ENCODE measurements at regions not wholly inside any gene's neighbourhood (a gene's known extent, or its start where the extent isn't known, plus 50 kb on each side); places are given as distances from the start of the nearest gene placed in this dataset.

- TF ChIP-seq CTCF (IDR thresholded peaks at IDR 0.05), result no peak
- 89% methylated on average over 12 of the region's 21 CpGs for WGBS (ENCODE audit: insufficient coverage)
These were observed 235.6 kb downstream of the NPHP4 start for GRCh38 chr1:5756434-5757186.

GRCh38 chr1:5755552-5756125 lies 236.6 kb downstream of the NPHP4 start:
- H3K9ac ChIP-seq (ENCODE audit: insufficient read depth, low read length, poor library complexity, severe bottlenecking), result no peak overlapping the region
- no peaks in the 10 kb centered on the region for H3K27me3 ChIP-seq (ENCODE audit: control insufficient read depth in 2 of 2, insufficient read depth in 2 of 2, low read length in 2 of 2)
- no peak for TF ChIP-seq CTCF (IDR thresholded peaks at IDR 0.05)
- no peak overlapping the region for H3K4me3 ChIP-seq (replicated peaks in 1 of 3; ENCODE audit: low read depth in 2 of 3, low read length in 3 of 3)
- WGBS (ENCODE audit: insufficient coverage), result 84% methylated on average over 11 of the region's 16 CpGs
- no peak for DNase-seq
- no peaks in the 10 kb centered on the region for H4K20me1 ChIP-seq (ENCODE audit: insufficient read depth, low read length)
- Mint-ChIP-seq H3K27me3 (ENCODE audit: low read depth in 3 of 3) (peaks cover 1 to 7% (median 3%) of the 10 kb centered on the region in 3 donors), H3K36me3 (no peaks in the 10 kb centered on the region), H3K4me1 (no peaks in the 10 kb centered on the region), H3K9me3 (peaks cover 2 to 6% (median 5%) of the 10 kb centered on the region in 7 donors), H3K4me3 (no peak overlapping the region), H3K27ac (no peak overlapping the region)
- no peak overlapping the region for H3K4me2 ChIP-seq (replicated peaks; ENCODE audit: extremely low read depth, low read length, poor library complexity, severe bottlenecking)
- no peaks in the 10 kb centered on the region for H3K4me1 ChIP-seq (ENCODE audit: control insufficient read depth in 1 of 2, insufficient read depth in 2 of 2, low read length in 2 of 2)
- H3K9me3 ChIP-seq (replicated peaks in 1 of 2; ENCODE audit: control insufficient read depth in 1 of 2, insufficient read depth in 1 of 2, low read length in 2 of 2), result peaks cover 0 to 3% of the 10 kb centered on the region in 2 donors
- intact Hi-C loops (cut with micrococcal nuclease), result no loop called here
- no peak overlapping the region for H2AFZ ChIP-seq (ENCODE audit: insufficient read depth, low read depth, low read length, poor library complexity, severe bottlenecking)
- H3K27ac ChIP-seq (ENCODE audit: low read depth in 1 of 2, low read length in 2 of 2), result no peak overlapping the region
- H3K36me3 ChIP-seq (replicated peaks in 1 of 2; ENCODE audit: control insufficient read depth in 1 of 2, insufficient read depth in 2 of 2, low read length in 2 of 2), result no peaks in the 10 kb centered on the region
- no peaks in the 10 kb centered on the region for H3K79me2 ChIP-seq (ENCODE audit: insufficient read depth, low read length)

More at GRCh38 chr1:5756434-5757186, 235.6 kb downstream of the NPHP4 start:
- Mint-ChIP-seq H3K9me3 (peaks cover 2 to 9% (median 5%) of the 10 kb centered on the region in 7 donors), H3K27ac (no peak overlapping the region), H3K27me3 (ENCODE audit: low read depth in 3 of 3) (peaks cover 1 to 7% (median 3%) of the 10 kb centered on the region in 3 donors), H3K36me3 (no peaks in the 10 kb centered on the region), H3K4me1 (no peaks in the 10 kb centered on the region), H3K4me3 (no peak overlapping the region)
- Histone ChIP-seq H3K4me3 (replicated peaks in 1 of 3; ENCODE audit: low read depth in 2 of 3, low read length in 3 of 3) (no peak overlapping the region), H3K9ac (ENCODE audit: insufficient read depth, low read length, poor library complexity, severe bottlenecking) (no peak overlapping the region), H3K27me3 (ENCODE audit: control insufficient read depth in 2 of 2, insufficient read depth in 2 of 2, low read length in 2 of 2) (no peaks in the 10 kb centered on the region), H3K27ac (ENCODE audit: low read depth in 1 of 2, low read length in 2 of 2) (no peak overlapping the region), H2AFZ (ENCODE audit: insufficient read depth, low read depth, low read length, poor library complexity, severe bottlenecking) (no peak overlapping the region), H3K4me1 (ENCODE audit: control insufficient read depth in 1 of 2, insufficient read depth in 2 of 2, low read length in 2 of 2) (no peaks in the 10 kb centered on the region), H4K20me1 (ENCODE audit: insufficient read depth, low read length) (no peaks in the 10 kb centered on the region), H3K79me2 (ENCODE audit: insufficient read depth, low read length) (no peaks in the 10 kb centered on the region), H3K4me2 (replicated peaks; ENCODE audit: extremely low read depth, low read length, poor library complexity, severe bottlenecking) (no peak overlapping the region), H3K9me3 (replicated peaks in 1 of 2; ENCODE audit: control insufficient read depth in 1 of 2, insufficient read depth in 1 of 2, low read length in 2 of 2) (peaks cover 0 to 3% of the 10 kb centered on the region in 2 donors), H3K36me3 (replicated peaks in 1 of 2; ENCODE audit: control insufficient read depth in 1 of 2, insufficient read depth in 2 of 2, low read length in 2 of 2) (no peaks in the 10 kb centered on the region)
- intact Hi-C loops (cut with micrococcal nuclease), result no loop called here
- no peak for DNase-seq
